Breast epithelium (tissue), 4 donors: ENCODE measurements at regions not wholly inside any gene's neighbourhood (a gene's known extent, or its start where the extent isn't known, plus 50 kb on each side); places are given as distances from the start of the nearest gene placed in this dataset.

Experiments used
- DNase-seq, 2 donors: peaks; one replicate each; pipeline ENCODE4 v3.0.0-alpha.2; 2019; ENCODE audit warnings: low spot score in 2 of 2
- H3K27ac ChIP-seq, 2 donors: fragments of 200-600 bp; sonication (generic) in 1 of 2; one replicate each; pipeline ENCODE4 v1.5.1; 2016 to 2019; ENCODE audit warnings: mild to moderate bottlenecking in 1 of 2
- H3K27me3 ChIP-seq, 2 donors: fragments of 200-600 bp; sonication (generic) in 1 of 2; one replicate each; pipeline versions ENCODE4 v1.5.1 to v1.6.0; 2017 to 2019; ENCODE audit warnings: control low read depth in 1 of 2, mild to moderate bottlenecking in 1 of 2
- H3K36me3 ChIP-seq: fragments of 200-600 bp; one replicate; pipeline ENCODE4 v1.5.1; 2019
- H3K4me1 ChIP-seq, 2 donors: fragments of 200-600 bp; sonication (generic); one replicate each; pipeline ENCODE4 v1.5.1; 2016 to 2019; ENCODE audit warnings: control low read depth in 1 of 2
- H3K4me3 ChIP-seq, 3 donors: fragments of 200-600 bp; sonication (generic); 1 replicate in 2 of 3; 2 replicates in 1 of 3; pipeline ENCODE4 v1.5.1; 2016 to 2019; ENCODE audit warnings: mild to moderate bottlenecking in 3 of 3, moderate library complexity in 2 of 3
- H3K9me3 ChIP-seq, 2 donors: fragments of 200-600 bp; sonication (generic) in 1 of 2; one replicate each; pipeline ENCODE4 v1.5.1; 2016 to 2019; ENCODE audit warnings: control low read depth in 1 of 2
- POLR2A ChIP-seq: fragments of 450-650 bp; IDR thresholded peaks from one replicate; pipeline ENCODE4 v1.6.1; 2016; ENCODE audit warnings: antibody characterized with exemption, mild to moderate bottlenecking, moderate library complexity
- POLR2AphosphoS5 ChIP-seq, 3 donors: sonication (generic); formaldehyde crosslinking; IDR thresholded peaks; one replicate each; pipeline ENCODE4 v1.6.1; 2017; ENCODE audit warnings: antibody characterized with exemption in 3 of 3
- intact Hi-C: fragments of 100-400 bp; cut with DNase I; formaldehyde crosslinking; loops from one replicate; pipeline ENCODE4 v1.15.1; 2023; ENCODE audit warnings: low total_unique reads
- TF ChIP-seq, protein P1 (sequence below), 3 donors: fragments of 450-650 bp; IDR thresholded peaks; one replicate each; pipeline ENCODE4 v1.5.1; 2016 to 2017; ENCODE audit warnings: antibody characterized with exemption in 3 of 3, mild to moderate bottlenecking in 3 of 3, moderate library complexity in 3 of 3

GRCh38 chr13:78087966-78088678, 169.5 kb upstream of the EDNRB start:
- no peaks in the 10 kb centered on the region for H3K27me3 ChIP-seq
- TF ChIP-seq, protein P1, sequence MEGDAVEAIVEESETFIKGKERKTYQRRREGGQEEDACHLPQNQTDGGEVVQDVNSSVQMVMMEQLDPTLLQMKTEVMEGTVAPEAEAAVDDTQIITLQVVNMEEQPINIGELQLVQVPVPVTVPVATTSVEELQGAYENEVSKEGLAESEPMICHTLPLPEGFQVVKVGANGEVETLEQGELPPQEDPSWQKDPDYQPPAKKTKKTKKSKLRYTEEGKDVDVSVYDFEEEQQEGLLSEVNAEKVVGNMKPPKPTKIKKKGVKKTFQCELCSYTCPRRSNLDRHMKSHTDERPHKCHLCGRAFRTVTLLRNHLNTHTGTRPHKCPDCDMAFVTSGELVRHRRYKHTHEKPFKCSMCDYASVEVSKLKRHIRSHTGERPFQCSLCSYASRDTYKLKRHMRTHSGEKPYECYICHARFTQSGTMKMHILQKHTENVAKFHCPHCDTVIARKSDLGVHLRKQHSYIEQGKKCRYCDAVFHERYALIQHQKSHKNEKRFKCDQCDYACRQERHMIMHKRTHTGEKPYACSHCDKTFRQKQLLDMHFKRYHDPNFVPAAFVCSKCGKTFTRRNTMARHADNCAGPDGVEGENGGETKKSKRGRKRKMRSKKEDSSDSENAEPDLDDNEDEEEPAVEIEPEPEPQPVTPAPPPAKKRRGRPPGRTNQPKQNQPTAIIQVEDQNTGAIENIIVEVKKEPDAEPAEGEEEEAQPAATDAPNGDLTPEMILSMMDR (IDR thresholded peaks at IDR 0.05), result no peak
- TF ChIP-seq POLR2AphosphoS5 (IDR thresholded peaks at IDR 0.05), result no peak
- no peak overlapping the region for H3K27ac ChIP-seq
- H3K9me3 ChIP-seq, result peaks cover 0 to 5% of the 10 kb centered on the region in 2 donors
- intact Hi-C loops, result no loop called here
- no peaks in the 10 kb centered on the region for H3K36me3 ChIP-seq
- no peak for DNase-seq
- no peaks in the 10 kb centered on the region for H3K4me1 ChIP-seq
- H3K4me3 ChIP-seq, result no peak overlapping the region

DNA sequence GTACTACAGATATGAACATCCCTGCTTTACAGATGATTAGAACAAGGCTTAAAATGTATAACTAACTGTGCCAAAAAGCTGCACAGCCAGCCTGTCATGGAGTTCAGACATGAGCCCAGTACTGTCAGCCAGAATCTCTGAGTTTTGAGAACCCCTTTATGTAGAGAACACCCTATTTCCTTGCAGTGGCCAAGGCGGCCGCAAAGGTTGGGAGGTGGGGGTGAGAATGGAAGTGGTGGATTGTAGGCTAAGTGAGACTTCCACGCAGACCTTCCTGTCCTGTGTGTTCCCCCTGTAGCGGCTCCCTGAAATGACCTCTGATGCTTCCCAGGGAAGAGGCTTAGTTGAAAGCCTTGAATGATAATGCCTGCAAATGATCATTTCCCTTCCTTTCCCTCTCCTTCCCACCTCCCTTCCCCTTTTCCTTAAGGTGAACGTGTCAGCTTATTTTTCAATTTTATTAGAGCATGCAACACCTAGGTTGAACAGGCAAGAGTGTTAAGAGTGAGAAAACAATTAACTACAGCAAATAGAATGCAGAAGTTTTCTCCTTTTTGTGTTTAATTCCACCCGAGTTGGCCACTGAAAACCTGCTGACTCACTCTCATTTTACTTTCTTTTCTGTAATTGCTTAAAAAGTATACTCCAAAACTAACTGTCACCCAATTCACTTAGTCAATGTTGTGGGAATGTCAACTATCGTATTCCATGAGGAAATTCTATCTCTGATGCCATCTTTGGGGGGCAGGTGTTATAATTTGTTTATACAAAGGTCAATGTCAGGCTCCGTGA, 167.0 kb upstream of the EDNRB start:
- intact Hi-C loops, result no loop called here
- DNase-seq, result no peak
- no peaks in the 10 kb centered on the region for H3K27me3 ChIP-seq
- H3K4me1 ChIP-seq, result no peaks in the 10 kb centered on the region
- TF ChIP-seq, protein P1 (IDR thresholded peaks at IDR 0.05), result no peak
- TF ChIP-seq POLR2AphosphoS5 (IDR thresholded peaks at IDR 0.05), result no peak
- TF ChIP-seq POLR2A, result no peak
- H3K9me3 ChIP-seq, result peaks cover 5 to 19% of the 10 kb centered on the region in 2 donors
- peak overlapping the region in 1 of 3 donors; percentile 30 for H3K4me3 ChIP-seq
- peak overlapping the region in 1 of 2 donors; percentile 16 for H3K27ac ChIP-seq
- H3K36me3 ChIP-seq, result no peaks in the 10 kb centered on the region

DNA sequence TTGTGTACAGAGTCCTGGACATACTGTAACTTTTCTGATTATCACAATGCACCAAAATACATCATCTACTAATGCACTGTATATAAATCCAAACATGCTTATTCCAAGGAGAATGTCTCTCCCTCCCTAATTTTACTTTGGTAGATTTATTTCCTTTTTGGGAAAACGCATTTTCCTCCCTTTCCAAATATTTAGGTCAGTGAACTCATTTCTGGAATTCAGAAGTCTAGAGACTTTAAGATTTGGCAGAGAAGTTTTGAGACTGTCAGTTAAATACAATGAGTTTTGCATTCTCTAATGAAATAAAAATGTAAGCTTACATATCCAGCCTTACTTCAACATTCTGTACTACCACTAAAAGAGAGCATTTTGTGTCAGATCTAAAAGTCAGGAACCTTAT, 165.8 kb upstream of the EDNRB start:
- no peak for TF ChIP-seq POLR2A
- TF ChIP-seq, protein P1 (IDR thresholded peaks at IDR 0.05), result no peak
- TF ChIP-seq POLR2AphosphoS5 (IDR thresholded peaks at IDR 0.05), result no peak
- H3K36me3 ChIP-seq, result no peaks in the 10 kb centered on the region
- H3K4me3 ChIP-seq, result no peak overlapping the region
- no peaks in the 10 kb centered on the region for H3K27me3 ChIP-seq
- intact Hi-C loops, result no loop called here
- H3K9me3 ChIP-seq, result peaks cover 5 to 24% of the 10 kb centered on the region in 2 donors
- H3K4me1 ChIP-seq, result no peaks in the 10 kb centered on the region
- no peak overlapping the region for H3K27ac ChIP-seq
- DNase-seq, result no peak

GRCh38 chr13:78078168-78078567, 159.5 kb upstream of the EDNRB start:
- Histone ChIP-seq H3K4me1 (no peaks in the 10 kb centered on the region), H3K36me3 (no peaks in the 10 kb centered on the region), H3K27ac (no peak overlapping the region), H3K27me3 (no peaks in the 10 kb centered on the region), H3K4me3 (no peak overlapping the region), H3K9me3 (peaks cover 5 to 24% of the 10 kb centered on the region in 2 donors)
- intact Hi-C loops, result no loop called here
- no peak for DNase-seq
- TF ChIP-seq, protein P1 (IDR thresholded peaks at IDR 0.05), result no peak
- no peak for TF ChIP-seq POLR2A
- TF ChIP-seq POLR2AphosphoS5 (IDR thresholded peaks at IDR 0.05), result no peak

DNA sequence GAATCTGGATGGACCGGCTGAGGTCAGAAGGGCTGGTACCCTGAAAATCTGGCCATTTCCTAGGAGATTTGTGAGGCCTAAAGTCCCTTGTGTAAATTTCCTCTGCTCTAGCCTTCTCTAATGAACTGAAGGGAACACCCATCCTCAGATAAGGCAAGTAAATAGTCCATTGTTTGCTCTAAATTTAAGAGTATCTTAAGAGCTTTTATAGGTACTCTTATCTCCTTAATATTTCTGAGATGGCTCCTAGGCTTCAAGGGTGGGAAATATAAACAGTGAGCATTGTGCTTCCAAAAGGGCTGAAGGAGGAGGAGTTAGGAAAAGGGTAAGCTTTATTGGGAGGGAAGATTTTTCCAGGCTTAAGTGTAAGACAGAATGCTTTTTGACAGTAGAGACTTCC, 148.7 kb upstream of the EDNRB start:
- Histone ChIP-seq H3K9me3 (no peaks in the 10 kb centered on the region), H3K27me3 (no peaks in the 10 kb centered on the region), H3K4me3 (no peak overlapping the region), H3K4me1 (no peaks in the 10 kb centered on the region), H3K36me3 (no peaks in the 10 kb centered on the region), H3K27ac (no peak overlapping the region)
- TF ChIP-seq, protein P1 (IDR thresholded peaks at IDR 0.05), result no peak
- TF ChIP-seq POLR2A, result no peak
- no peak for TF ChIP-seq POLR2AphosphoS5 (IDR thresholded peaks at IDR 0.05)
- no peak for DNase-seq
- intact Hi-C loops, result no loop called here
